ENCODE measurements at regions not wholly inside any gene's neighbourhood (a gene's known extent, or its start where the extent isn't known, plus 50 kb on each side); places are given as distances from the start of the nearest gene placed in this dataset.

DNA sequence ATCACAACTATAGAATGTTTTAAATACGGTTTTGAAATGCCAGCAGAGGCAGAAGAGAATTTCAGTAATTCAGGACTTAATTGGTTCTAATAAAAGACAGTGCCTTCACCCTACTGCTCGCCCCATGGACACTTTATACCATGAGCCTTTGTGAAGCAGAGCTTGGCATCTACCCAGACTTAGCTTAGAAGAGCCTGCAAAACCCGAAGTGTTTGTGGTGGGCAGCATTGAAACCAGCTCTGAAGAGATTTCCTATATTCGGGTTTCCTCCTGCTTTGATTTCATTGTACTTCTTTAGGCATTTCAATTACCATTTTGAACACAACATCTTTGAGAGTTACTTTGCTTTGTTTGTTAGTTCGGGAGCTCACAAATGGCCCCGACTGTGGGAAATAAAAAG lies 185.1 kb upstream of the MTNR1B start:
- TF ChIP-seq, protein P1, sequence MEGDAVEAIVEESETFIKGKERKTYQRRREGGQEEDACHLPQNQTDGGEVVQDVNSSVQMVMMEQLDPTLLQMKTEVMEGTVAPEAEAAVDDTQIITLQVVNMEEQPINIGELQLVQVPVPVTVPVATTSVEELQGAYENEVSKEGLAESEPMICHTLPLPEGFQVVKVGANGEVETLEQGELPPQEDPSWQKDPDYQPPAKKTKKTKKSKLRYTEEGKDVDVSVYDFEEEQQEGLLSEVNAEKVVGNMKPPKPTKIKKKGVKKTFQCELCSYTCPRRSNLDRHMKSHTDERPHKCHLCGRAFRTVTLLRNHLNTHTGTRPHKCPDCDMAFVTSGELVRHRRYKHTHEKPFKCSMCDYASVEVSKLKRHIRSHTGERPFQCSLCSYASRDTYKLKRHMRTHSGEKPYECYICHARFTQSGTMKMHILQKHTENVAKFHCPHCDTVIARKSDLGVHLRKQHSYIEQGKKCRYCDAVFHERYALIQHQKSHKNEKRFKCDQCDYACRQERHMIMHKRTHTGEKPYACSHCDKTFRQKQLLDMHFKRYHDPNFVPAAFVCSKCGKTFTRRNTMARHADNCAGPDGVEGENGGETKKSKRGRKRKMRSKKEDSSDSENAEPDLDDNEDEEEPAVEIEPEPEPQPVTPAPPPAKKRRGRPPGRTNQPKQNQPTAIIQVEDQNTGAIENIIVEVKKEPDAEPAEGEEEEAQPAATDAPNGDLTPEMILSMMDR (IDR thresholded peaks at IDR 0.05), result no peak
- TF ChIP-seq ZFX (IDR thresholded peaks at IDR 0.05; ENCODE audit: borderline replicate concordance), result no peak
